Ovary (tissue), 7 donors: ENCODE measurements at regions not wholly inside any gene's neighbourhood (a gene's known extent, or its start where the extent isn't known, plus 50 kb on each side); places are given as distances from the start of the nearest gene placed in this dataset.

Source experiments
- DNase-seq, 5 donors: peaks; one replicate each; pipeline ENCODE4 v3.0.0-alpha.2; 2019 to 2020
- H3K27ac ChIP-seq, 2 donors: fragments of 200-600 bp; one replicate each; pipeline versions ENCODE4 v1.5.1 to v1.8.0; 2019 to 2022
- H3K27me3 ChIP-seq: fragments of 200-600 bp; one replicate; pipeline ENCODE4 v1.8.0; 2022
- H3K36me3 ChIP-seq: fragments of 200-600 bp; sonication (generic); one replicate; pipeline ENCODE4 v1.5.1; 2019
- H3K4me1 ChIP-seq: one replicate; pipeline ENCODE4 v1.8.1; 2013; ENCODE audit warnings: mild to moderate bottlenecking, moderate library complexity; ENCODE audit not compliant: insufficient read depth
- H3K4me3 ChIP-seq: fragments of 200-600 bp; sonication (generic); one replicate; pipeline ENCODE4 v1.5.1; 2017
- H3K9me3 ChIP-seq, 2 donors: fragments of 200-600 bp in 1 of 2; sonication (generic) in 1 of 2; one replicate each; pipeline versions ENCODE4 v1.5.1 to v1.8.1; 2013 to 2019; ENCODE audit warnings: mild to moderate bottlenecking in 1 of 2, moderate library complexity in 1 of 2
- EP300 ChIP-seq: sonication (generic); formaldehyde crosslinking; IDR thresholded peaks from one replicate; pipeline ENCODE4 v1.6.1; 2017; ENCODE audit warnings: antibody characterized with exemption
- POLR2A ChIP-seq: fragments of 450-650 bp; IDR thresholded peaks from one replicate; pipeline ENCODE4 v1.6.1; 2017; ENCODE audit warnings: antibody characterized with exemption, mild to moderate bottlenecking, moderate library complexity
- WGBS, 3 donors: extraction: QIAGEN DNeasy Blood & Tissue Kit in 1 of 3; methylation state at CpG; one replicate each; pipeline versions ENCODE4 v1.1.5 to v1.1.7; 2013 to 2017; 5-methylcytosine and 5-hydroxymethylcytosine counted together
- intact Hi-C, 4 donors: fragments of 100-400 bp; cut with DNase I; formaldehyde crosslinking; loops; one replicate each; pipeline versions ENCODE4 v1.11.0 to v1.15.1; 2022 to 2023
- TF ChIP-seq, protein P1 (sequence below), 3 donors: fragments of 450-650 bp in 2 of 3; fragments of 200-600 bp in 1 of 3; IDR thresholded peaks; one replicate each; pipeline versions ENCODE4 v1.5.1 to v1.8.0; 2016 to 2022; ENCODE audit warnings: antibody characterized with exemption in 3 of 3, mild to moderate bottlenecking in 1 of 3
- donor health status: DM: no; HTN: no; CAD: no; lungs with moderate emphysema.
- donor health status: DM: no; HTN: no; CAD: no.
- donor health status: Bipolar disorder and iron deficiency.
- donor health status: DM: no; HTN: no; CAD: no.
- donor health status: DM: yes; HTN: yes; CAD: no.

DNA sequence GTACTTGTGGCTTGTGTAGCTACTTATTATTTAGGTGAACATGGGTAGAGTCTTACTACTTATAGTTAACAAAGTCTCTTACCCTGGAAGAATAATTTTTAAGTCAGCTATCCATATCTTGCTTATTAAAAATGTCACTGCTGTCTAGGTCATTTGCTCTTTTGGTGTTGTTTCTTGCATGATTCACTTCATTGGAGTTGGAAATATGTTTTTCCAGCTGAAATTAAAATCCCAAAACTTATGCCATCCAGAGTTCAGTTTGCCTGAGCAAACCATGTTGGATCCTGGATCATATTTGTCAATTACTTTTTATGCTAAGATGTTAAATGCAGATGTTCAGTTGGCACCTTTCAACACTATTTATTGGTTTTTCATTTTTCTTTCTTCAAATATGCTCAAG, 421.0 kb upstream of the RBMS3 start:
- Histone ChIP-seq H3K36me3 (no peaks in the 10 kb centered on the region), H3K4me1 (no peaks in the 10 kb centered on the region), H3K4me3 (no peak overlapping the region), H3K27me3 (no peaks in the 10 kb centered on the region), H3K27ac (no peak overlapping the region), H3K9me3 (no peaks in the 10 kb centered on the region)
- intact Hi-C loops = no loop called here
- TF ChIP-seq, protein P1, sequence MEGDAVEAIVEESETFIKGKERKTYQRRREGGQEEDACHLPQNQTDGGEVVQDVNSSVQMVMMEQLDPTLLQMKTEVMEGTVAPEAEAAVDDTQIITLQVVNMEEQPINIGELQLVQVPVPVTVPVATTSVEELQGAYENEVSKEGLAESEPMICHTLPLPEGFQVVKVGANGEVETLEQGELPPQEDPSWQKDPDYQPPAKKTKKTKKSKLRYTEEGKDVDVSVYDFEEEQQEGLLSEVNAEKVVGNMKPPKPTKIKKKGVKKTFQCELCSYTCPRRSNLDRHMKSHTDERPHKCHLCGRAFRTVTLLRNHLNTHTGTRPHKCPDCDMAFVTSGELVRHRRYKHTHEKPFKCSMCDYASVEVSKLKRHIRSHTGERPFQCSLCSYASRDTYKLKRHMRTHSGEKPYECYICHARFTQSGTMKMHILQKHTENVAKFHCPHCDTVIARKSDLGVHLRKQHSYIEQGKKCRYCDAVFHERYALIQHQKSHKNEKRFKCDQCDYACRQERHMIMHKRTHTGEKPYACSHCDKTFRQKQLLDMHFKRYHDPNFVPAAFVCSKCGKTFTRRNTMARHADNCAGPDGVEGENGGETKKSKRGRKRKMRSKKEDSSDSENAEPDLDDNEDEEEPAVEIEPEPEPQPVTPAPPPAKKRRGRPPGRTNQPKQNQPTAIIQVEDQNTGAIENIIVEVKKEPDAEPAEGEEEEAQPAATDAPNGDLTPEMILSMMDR (IDR thresholded peaks at IDR 0.05) = no peak
- no peak for TF ChIP-seq EP300
- TF ChIP-seq POLR2A = no peak
- no peak for DNase-seq

DNA sequence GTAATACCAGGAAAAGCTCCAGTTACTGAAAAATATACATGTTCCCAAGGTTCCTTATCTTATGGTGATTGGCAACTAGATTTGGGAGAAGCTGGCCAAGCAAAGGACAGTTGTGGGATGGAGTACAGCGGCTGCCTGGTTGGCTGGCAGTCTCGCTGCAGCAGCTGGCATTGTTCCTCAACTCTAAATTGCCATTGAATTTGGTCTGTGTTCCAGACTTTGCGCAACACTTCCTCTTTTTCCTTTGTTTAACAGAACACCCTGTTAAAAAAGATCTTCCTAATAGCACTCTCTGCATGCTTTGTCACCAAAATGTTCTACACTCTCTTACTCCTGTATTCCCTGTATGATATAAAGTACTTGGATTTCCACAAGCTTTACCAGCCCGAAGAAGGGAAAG, 420.6 kb upstream of the RBMS3 start:
- DNase-seq = no peak
- no peaks in the 10 kb centered on the region for H3K36me3 ChIP-seq
- H3K27me3 ChIP-seq = no peaks in the 10 kb centered on the region
- TF ChIP-seq EP300 (no peak), POLR2A (no peak)
- TF ChIP-seq, protein P1 (IDR thresholded peaks at IDR 0.05) = no peak
- no peaks in the 10 kb centered on the region for H3K9me3 ChIP-seq
- no peak overlapping the region for H3K27ac ChIP-seq
- H3K4me1 ChIP-seq = no peaks in the 10 kb centered on the region
- intact Hi-C loops = no loop called here
- H3K4me3 ChIP-seq = no peak overlapping the region
- WGBS, 3 donors = 54 to 80% (median 77%) methylated on average over 4 of the region's 4 CpGs

DNA sequence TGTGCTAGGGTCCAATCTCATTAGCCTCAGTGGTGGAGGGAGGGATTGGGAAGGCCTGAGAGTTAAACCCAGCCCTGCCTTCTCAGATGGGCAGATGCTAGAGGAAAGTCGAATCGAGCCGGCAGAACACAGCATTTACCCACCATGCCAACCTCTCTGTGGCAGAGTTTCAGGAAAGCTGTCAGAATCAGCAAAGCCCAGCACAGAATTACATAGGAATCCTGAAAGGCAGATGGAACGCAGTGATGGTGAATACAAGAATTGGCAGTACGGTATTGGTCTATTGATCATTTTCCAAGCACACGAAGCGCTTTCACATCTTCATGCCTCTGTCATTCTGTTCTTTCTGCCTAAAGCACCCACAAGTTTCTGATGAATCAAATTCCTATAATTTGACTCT, 417.7 kb upstream of the RBMS3 start:
- Histone ChIP-seq H3K27ac (no peak overlapping the region), H3K4me3 (no peak overlapping the region), H3K27me3 (no peaks in the 10 kb centered on the region), H3K9me3 (no peaks in the 10 kb centered on the region), H3K36me3 (no peaks in the 10 kb centered on the region), H3K4me1 (no peaks in the 10 kb centered on the region)
- no peak for TF ChIP-seq EP300
- TF ChIP-seq POLR2A = no peak
- TF ChIP-seq, protein P1 (IDR thresholded peaks at IDR 0.05) = no peak
- intact Hi-C loops = no loop called here
- 94 to 96% (median 95%) methylated on average over 7 of the region's 7 CpGs for WGBS, 3 donors
- DNase-seq = no peak

DNA sequence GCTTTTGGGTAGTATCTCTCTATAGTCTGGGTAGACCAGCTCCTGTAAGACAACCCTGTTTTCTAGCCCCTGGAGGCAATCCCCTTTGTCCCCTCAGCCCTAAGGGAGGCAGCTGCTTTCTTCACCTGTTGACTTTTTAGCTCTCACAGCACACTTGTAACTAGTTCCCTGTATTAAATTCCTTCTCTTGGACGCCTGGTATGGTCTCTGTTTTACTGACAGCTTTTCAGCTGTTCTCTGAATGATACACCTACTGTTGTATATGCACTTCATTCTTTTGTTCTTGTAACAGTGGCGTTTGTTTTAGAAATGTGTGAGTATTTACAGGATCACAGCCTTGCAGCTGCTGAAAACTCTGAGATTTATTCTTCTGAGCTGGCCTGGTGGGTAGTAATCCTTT, 413.0 kb upstream of the RBMS3 start:
- Histone ChIP-seq H3K9me3 (no peaks in the 10 kb centered on the region), H3K27me3 (no peaks in the 10 kb centered on the region), H3K36me3 (no peaks in the 10 kb centered on the region), H3K4me3 (no peak overlapping the region), H3K4me1 (no peaks in the 10 kb centered on the region), H3K27ac (no peak overlapping the region)
- intact Hi-C loops = no loop called here
- no peak for TF ChIP-seq EP300
- no peak for TF ChIP-seq POLR2A
- TF ChIP-seq, protein P1 (IDR thresholded peaks at IDR 0.05) = no peak
- DNase-seq = no peak
- WGBS, 3 donors = 41 to 47% (median 44%) methylated on average over 2 of the region's 2 CpGs

DNA sequence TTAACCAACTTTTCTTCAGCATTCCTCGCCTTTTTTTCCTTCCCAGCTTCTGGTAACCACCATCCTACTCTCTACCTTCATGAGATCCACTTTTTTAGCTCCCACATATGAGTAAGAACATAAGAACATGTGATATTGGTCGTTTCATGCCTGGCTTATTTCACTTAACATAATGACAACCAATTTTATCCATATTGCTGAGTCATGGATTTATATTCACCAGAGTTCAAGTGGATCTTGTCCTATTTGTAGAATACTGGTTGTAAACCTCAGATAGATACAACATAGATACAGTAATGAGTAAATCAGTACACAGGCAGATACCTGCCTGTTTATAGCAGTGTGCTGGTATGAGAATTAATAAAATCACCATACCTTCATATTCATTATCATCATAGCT, 412.0 kb upstream of the RBMS3 start:
- Histone ChIP-seq H3K9me3 (no peaks in the 10 kb centered on the region), H3K36me3 (no peaks in the 10 kb centered on the region), H3K27ac (no peak overlapping the region), H3K4me3 (no peak overlapping the region), H3K4me1 (no peaks in the 10 kb centered on the region), H3K27me3 (no peaks in the 10 kb centered on the region)
- no peak for DNase-seq
- WGBS, 3 donors = 64 to 83% (median 72%) methylated on average over 2 of the region's 2 CpGs
- no peak for TF ChIP-seq POLR2A
- no peak for TF ChIP-seq EP300
- TF ChIP-seq, protein P1 (IDR thresholded peaks at IDR 0.05) = no peak
- intact Hi-C loops = no loop called here
